Activated naive CD8-positive, alpha-beta T cell treated with anti-CD3 and anti-CD28 coated beads for 36 hours (primary cell): ENCODE measurements at regions not wholly inside any gene's neighbourhood (a gene's known extent, or its start where the extent isn't known, plus 50 kb on each side); places are given as distances from the start of the nearest gene placed in this dataset.
"Not testable (repeated sequence)": the region's sequence is repeated elsewhere in the genome, so short reads cannot be mapped to it uniquely, and the experiment has no call there.

Source experiments
- DNase-seq: peaks from one replicate; pipeline ENCODE4 v3.0.0; 2021
- H3K27ac Mint-ChIP-seq: one replicate; pipeline ENCODE4 v1.8.0; 2022; ENCODE audit warnings: mild to moderate bottlenecking, moderate library complexity, mixed read lengths
- H3K27me3 Mint-ChIP-seq: one replicate; pipeline ENCODE4 v1.8.0; 2022; ENCODE audit warnings: mild to moderate bottlenecking, mixed read lengths
- H3K36me3 Mint-ChIP-seq: one replicate; pipeline ENCODE4 v1.8.0; 2021; ENCODE audit warnings: mild to moderate bottlenecking, mixed read lengths
- H3K4me1 Mint-ChIP-seq: one replicate; pipeline ENCODE4 v1.8.0; 2021; ENCODE audit warnings: mixed read lengths
- H3K4me3 Mint-ChIP-seq: one replicate; pipeline ENCODE4 v1.8.0; 2022; ENCODE audit warnings: mild to moderate bottlenecking, moderate library complexity, mixed read lengths
- H3K9me3 Mint-ChIP-seq: one replicate; pipeline ENCODE4 v1.8.0; 2022; ENCODE audit warnings: mixed read lengths

DNA sequence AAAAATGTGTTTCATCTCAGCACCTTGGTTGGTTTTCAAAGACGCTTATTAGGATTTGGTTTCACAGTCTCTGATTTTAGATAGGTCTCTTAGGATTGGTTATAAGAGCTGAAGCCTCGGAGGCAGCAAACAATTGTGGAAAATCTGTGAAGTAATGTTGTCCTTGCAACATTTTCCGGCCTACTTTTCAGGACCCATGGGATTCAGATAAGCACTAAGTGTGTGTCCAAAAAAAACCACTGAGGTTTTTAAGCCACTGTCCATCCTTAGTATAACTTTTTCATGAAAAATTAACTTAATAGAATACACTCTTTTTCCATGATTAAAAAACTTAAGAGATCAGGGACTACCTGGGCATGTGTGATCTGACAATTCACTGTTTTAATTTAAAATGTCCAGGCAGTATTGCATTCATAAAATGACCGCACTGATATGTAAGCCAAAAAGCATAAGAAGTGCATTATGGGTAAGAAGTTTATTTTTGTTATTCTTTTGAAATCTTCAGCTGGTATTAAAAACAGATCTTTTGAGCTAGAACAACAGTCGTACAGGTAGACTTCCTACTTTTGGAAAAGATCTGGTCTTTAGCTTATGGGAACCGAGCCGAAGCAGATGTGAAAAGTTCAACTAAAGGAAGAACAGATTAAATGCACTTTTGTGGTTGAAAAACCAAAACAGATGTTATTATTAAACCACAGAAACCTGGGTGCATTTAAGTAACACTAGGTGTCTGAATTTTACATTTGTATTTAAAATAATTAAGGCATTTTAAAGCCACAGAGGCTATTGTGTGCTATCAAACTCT lies 479.4 kb upstream of the ZEB2 start:
- peaks cover 5% of the 10 kb centered on the region for H3K27me3 Mint-ChIP-seq
- no peaks in the 10 kb centered on the region for H3K36me3 Mint-ChIP-seq
- no peak for DNase-seq
- H3K9me3 Mint-ChIP-seq: no peaks in the 10 kb centered on the region
- no peak overlapping the region for H3K27ac Mint-ChIP-seq
- no peak overlapping the region for H3K4me3 Mint-ChIP-seq
- H3K4me1 Mint-ChIP-seq: no peaks in the 10 kb centered on the region

DNA sequence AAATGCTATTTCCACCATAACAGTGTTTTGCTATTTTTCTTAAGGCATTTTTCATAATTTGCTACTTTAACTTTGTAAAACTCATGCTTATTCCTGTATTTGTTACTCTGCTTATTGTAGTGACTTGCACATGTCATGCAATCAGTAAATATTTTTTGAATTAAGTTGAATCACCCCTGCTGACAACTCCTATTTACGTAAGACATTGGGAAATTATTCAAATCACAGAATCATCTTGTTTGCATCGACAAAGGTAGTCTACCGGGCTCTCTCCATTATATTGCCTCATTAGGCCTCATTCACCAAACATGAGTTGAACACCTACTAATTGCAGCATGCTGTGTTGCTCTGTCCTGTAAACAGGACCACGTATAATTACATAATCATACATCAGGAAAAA lies 478.5 kb upstream of the ZEB2 start:
- Mint-ChIP-seq H3K27ac (no peak overlapping the region), H3K9me3 (no peaks in the 10 kb centered on the region), H3K27me3 (peaks cover 5% of the 10 kb centered on the region), H3K4me1 (no peaks in the 10 kb centered on the region), H3K36me3 (no peaks in the 10 kb centered on the region), H3K4me3 (no peak overlapping the region)
- no peak for DNase-seq

- Mint-ChIP-seq H3K4me3 (no peak overlapping the region), H3K27ac (no peak overlapping the region), H3K4me1 (no peaks in the 10 kb centered on the region), H3K36me3 (no peaks in the 10 kb centered on the region), H3K9me3 (no peaks in the 10 kb centered on the region), H3K27me3 (peaks cover 4% of the 10 kb centered on the region)
- no peak for DNase-seq
Measured at GRCh38 chr2:144996225-144996795, 476.4 kb upstream of the ZEB2 start.

GRCh38 chr2:144995482-144995881 lies 475.6 kb upstream of the ZEB2 start:
- H3K27me3 Mint-ChIP-seq: no peaks in the 10 kb centered on the region
- no peak for DNase-seq
- no peaks in the 10 kb centered on the region for H3K4me1 Mint-ChIP-seq
- no peak overlapping the region for H3K27ac Mint-ChIP-seq
- H3K9me3 Mint-ChIP-seq: no peaks in the 10 kb centered on the region
- H3K36me3 Mint-ChIP-seq: no peaks in the 10 kb centered on the region
- no peak overlapping the region for H3K4me3 Mint-ChIP-seq

GRCh38 chr2:144990661-144991060 lies 470.7 kb upstream of the ZEB2 start:
- Mint-ChIP-seq H3K27ac (no peak overlapping the region), H3K9me3 (peaks cover 13% of the 10 kb centered on the region), H3K36me3 (no peaks in the 10 kb centered on the region), H3K4me1 (no peaks in the 10 kb centered on the region), H3K27me3 (no peaks in the 10 kb centered on the region), H3K4me3 (no peak overlapping the region)
- DNase-seq: no peak

GRCh38 chr2:144989579-144990270 lies 469.8 kb upstream of the ZEB2 start:
- no peak for DNase-seq
- H3K36me3 Mint-ChIP-seq: no peaks in the 10 kb centered on the region
- no peak overlapping the region for H3K4me3 Mint-ChIP-seq
- H3K4me1 Mint-ChIP-seq: no peaks in the 10 kb centered on the region
- H3K27me3 Mint-ChIP-seq: no peaks in the 10 kb centered on the region
- H3K9me3 Mint-ChIP-seq: peaks cover 15% of the 10 kb centered on the region
- no peak overlapping the region for H3K27ac Mint-ChIP-seq

- H3K4me1 Mint-ChIP-seq: no peaks in the 10 kb centered on the region
- no peak overlapping the region for H3K4me3 Mint-ChIP-seq
- H3K36me3 Mint-ChIP-seq: no peaks in the 10 kb centered on the region
- no peak for DNase-seq
- H3K9me3 Mint-ChIP-seq: peaks cover 15% of the 10 kb centered on the region
- no peaks in the 10 kb centered on the region for H3K27me3 Mint-ChIP-seq
- H3K27ac Mint-ChIP-seq: no peak overlapping the region
Measured at GRCh38 chr2:144988591-144988990, 468.7 kb upstream of the ZEB2 start.

DNA sequence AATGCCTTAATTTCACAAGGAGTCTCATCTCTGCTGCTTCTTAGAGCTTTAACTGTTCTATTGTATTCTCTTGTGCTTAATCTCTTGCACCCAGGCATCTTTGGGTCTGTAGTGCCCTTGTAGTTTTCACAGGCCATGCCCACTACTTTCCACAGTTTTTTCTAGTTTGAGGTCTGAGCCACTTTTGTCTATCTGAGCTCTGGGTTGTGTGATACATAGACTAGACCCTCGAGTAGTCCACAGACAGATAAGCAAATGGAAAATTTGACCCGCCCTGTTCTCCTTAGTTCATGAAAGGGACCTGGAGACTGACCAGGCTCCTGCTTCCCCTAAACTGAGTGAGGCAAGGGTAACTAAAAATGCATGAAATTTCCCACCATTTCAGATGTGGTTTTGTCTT lies 466.8 kb upstream of the ZEB2 start:
- H3K27ac Mint-ChIP-seq: no peak overlapping the region
- no peaks in the 10 kb centered on the region for H3K36me3 Mint-ChIP-seq
- H3K27me3 Mint-ChIP-seq: no peaks in the 10 kb centered on the region
- no peaks in the 10 kb centered on the region for H3K4me1 Mint-ChIP-seq
- peaks cover 15% of the 10 kb centered on the region for H3K9me3 Mint-ChIP-seq
- no peak for DNase-seq
- no peak overlapping the region for H3K4me3 Mint-ChIP-seq

DNA sequence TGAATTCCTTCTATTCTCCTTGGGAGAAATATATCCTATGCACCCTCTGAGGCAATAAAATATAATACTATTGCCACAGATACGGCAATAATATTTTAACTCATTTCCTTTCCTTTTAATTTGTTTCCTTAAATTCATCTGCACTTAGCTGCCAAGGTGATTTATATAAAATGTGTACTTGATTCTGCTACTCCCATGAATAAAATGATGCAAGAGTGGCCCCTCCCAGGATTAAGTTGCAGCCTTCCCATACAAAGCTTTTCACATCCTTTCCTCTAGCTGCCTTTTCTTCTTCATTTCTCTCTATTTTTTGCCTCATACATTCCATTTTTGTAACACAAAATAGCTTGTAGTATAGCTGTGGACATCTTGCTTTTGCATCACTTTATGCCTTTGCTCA lies 464.1 kb upstream of the ZEB2 start:
- H3K27ac Mint-ChIP-seq: no peak overlapping the region
- H3K4me1 Mint-ChIP-seq: no peaks in the 10 kb centered on the region
- H3K9me3 Mint-ChIP-seq: peaks cover 15% of the 10 kb centered on the region
- no peaks in the 10 kb centered on the region for H3K36me3 Mint-ChIP-seq
- H3K27me3 Mint-ChIP-seq: no peaks in the 10 kb centered on the region
- no peak overlapping the region for H3K4me3 Mint-ChIP-seq
- DNase-seq: no peak

DNA sequence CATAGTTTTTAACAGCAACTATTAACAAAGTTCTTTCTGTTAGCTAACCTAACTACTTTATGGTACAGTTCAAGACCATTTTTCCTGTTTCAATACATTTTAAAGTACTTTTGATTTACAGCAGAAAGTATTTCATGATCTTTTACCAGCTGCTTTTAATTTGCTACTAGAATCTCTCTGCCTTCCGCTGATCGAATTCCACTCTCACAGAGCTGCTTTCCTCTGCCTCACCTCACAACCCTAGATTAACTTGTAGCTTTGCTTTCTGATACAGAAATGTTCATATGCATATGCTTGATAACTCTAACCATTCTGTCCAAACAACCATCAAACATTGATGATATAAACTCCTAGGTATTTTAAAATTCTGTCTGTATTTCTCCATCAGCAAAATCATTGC lies 463.2 kb upstream of the ZEB2 start:
- Mint-ChIP-seq H3K9me3 (peaks cover 15% of the 10 kb centered on the region), H3K27ac (no peak overlapping the region), H3K4me1 (no peaks in the 10 kb centered on the region), H3K36me3 (no peaks in the 10 kb centered on the region), H3K4me3 (no peak overlapping the region), H3K27me3 (no peaks in the 10 kb centered on the region)
- no peak for DNase-seq

DNA sequence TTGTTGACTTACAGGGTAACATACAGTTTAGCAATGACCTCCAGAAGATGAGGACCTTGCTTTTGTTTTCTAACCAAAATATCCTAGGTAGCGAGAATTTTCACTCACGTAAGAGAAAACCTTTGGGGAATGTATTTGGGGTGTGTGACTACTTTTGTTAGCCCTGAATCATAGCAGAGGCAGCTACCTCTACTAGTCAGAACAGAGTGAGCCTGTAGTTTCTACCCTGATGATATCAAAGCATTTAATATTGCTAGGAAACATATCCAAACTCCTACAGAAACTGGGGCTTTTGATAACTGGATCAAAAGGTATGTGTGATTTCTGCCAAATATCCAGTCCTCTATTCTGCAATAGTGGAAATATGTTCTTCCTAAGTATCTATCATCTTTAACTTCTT lies 462.6 kb upstream of the ZEB2 start:
- Mint-ChIP-seq H3K9me3 (peaks cover 14% of the 10 kb centered on the region), H3K27ac (no peak overlapping the region), H3K4me3 (no peak overlapping the region), H3K4me1 (no peaks in the 10 kb centered on the region), H3K27me3 (no peaks in the 10 kb centered on the region), H3K36me3 (no peaks in the 10 kb centered on the region)
- no peak for DNase-seq

GRCh38 chr2:144975881-144976280 lies 456.0 kb upstream of the ZEB2 start:
- no peaks in the 10 kb centered on the region for H3K36me3 Mint-ChIP-seq

DNA sequence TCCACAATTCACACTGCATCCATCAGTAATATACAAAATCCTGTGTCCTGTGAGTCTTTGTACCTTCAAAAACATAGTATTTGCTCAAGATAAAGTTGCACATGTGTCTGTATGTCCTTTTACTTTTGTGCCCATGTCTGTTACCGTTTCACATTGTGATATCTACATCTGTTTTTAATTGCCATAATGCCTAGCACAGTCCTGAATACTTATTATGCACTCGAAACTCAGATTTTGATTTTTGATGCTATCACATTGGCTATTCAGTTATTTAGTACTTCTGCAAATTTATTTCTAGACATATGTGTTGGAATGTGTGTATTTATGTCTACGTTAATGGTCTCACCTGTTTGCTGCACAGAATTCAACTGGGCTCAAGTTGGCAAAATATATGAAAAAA lies 452.8 kb upstream of the ZEB2 start:
- H3K4me1 Mint-ChIP-seq: no peaks in the 10 kb centered on the region
- H3K36me3 Mint-ChIP-seq: no peaks in the 10 kb centered on the region
- no peak for DNase-seq
- H3K27ac Mint-ChIP-seq: no peak overlapping the region
- no peak overlapping the region for H3K4me3 Mint-ChIP-seq
- no peaks in the 10 kb centered on the region for H3K27me3 Mint-ChIP-seq
- H3K9me3 Mint-ChIP-seq: peaks cover 6% of the 10 kb centered on the region

More at GRCh38 chr2:144975881-144976280, 456.0 kb upstream of the ZEB2 start:
- no peaks in the 10 kb centered on the region for H3K4me1 Mint-ChIP-seq
- peaks cover 2% of the 10 kb centered on the region for H3K9me3 Mint-ChIP-seq
- no peaks in the 10 kb centered on the region for H3K27me3 Mint-ChIP-seq
- H3K4me3 Mint-ChIP-seq: no peak overlapping the region
- no peak for DNase-seq
- no peak overlapping the region for H3K27ac Mint-ChIP-seq

- Mint-ChIP-seq H3K4me1 (no peaks in the 10 kb centered on the region), H3K9me3 (peaks cover 6% of the 10 kb centered on the region), H3K36me3 (no peaks in the 10 kb centered on the region), H3K27ac (no peak overlapping the region), H3K4me3 (no peak overlapping the region), H3K27me3 (no peaks in the 10 kb centered on the region)
- DNase-seq: no peak
Measured at GRCh38 chr2:144971786-144972335, 451.9 kb upstream of the ZEB2 start.

DNA sequence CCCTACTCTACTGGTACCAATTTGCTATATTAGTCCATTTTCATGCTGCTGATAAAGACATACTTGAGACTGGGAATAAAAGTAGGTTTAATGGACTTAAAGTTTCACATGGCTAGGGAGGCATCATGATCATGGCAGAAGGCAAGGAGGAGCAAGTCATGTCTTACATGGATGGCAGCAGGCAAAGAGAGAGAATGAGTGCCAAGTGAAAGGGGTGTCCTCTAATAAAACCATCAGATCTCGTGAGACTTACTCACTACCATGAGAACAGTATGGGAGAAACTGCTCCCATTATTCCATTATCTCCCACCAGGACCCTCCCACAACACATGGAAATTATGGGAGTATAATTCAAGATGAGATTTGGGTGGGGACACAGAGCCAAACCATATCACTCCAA lies 450.5 kb upstream of the ZEB2 start:
- H3K36me3 Mint-ChIP-seq, H3K4me1 Mint-ChIP-seq, H3K27me3 Mint-ChIP-seq, H3K27ac Mint-ChIP-seq, DNase-seq, H3K4me3 Mint-ChIP-seq: not testable (repeated sequence)
- peaks cover 11% of the 10 kb centered on the region for H3K9me3 Mint-ChIP-seq
